ENCODE measurements at regions not wholly inside any gene's neighbourhood (a gene's known extent, or its start where the extent isn't known, plus 50 kb on each side); places are given as distances from the start of the nearest gene placed in this dataset.

GRCh38 chr21:15439726-15440125 is 290.1 kb upstream of the USP25 start:
- Histone ChIP-seq H3K4me1 (no peaks in the 10 kb centered on the region), H3K9me3 (no peaks in the 10 kb centered on the region), H3K36me3 (no peaks in the 10 kb centered on the region), H3K27me3 (no peaks in the 10 kb centered on the region), H3K27ac (no peak overlapping the region), H3K4me3 (no peak overlapping the region)
- no peak for DNase-seq (ENCODE audit: low spot score in 2 of 2)
- no peak for TF ChIP-seq POLR2AphosphoS5 (IDR thresholded peaks at IDR 0.05)
- no peak for TF ChIP-seq POLR2A (IDR thresholded peaks at IDR 0.05)
- TF ChIP-seq CTCF (IDR thresholded peaks at IDR 0.05), result no peak
- intact Hi-C loops (cut with DNase I; ENCODE audit: low total_unique reads), result no loop called here

- Histone ChIP-seq H3K27me3 (no peaks in the 10 kb centered on the region), H3K4me3 (no peak overlapping the region), H3K4me1 (no peaks in the 10 kb centered on the region), H3K9me3 (no peaks in the 10 kb centered on the region), H3K36me3 (no peaks in the 10 kb centered on the region), H3K27ac (no peak overlapping the region)
- DNase-seq (ENCODE audit: low spot score in 2 of 2), result no peak
- intact Hi-C loops (cut with DNase I; ENCODE audit: low total_unique reads), result no loop called here
- TF ChIP-seq POLR2A (IDR thresholded peaks at IDR 0.05) (no peak), CTCF (IDR thresholded peaks at IDR 0.05) (no peak), POLR2AphosphoS5 (IDR thresholded peaks at IDR 0.05) (no peak)
Observed at GRCh38 chr21:15441060-15441493, 288.7 kb upstream of the USP25 start.

- Histone ChIP-seq H3K4me3 (no peak overlapping the region), H3K27ac (peak overlapping the region in 1 of 2 donors; percentile 36), H3K36me3 (no peaks in the 10 kb centered on the region), H3K27me3 (no peaks in the 10 kb centered on the region), H3K4me1 (no peaks in the 10 kb centered on the region), H3K9me3 (no peaks in the 10 kb centered on the region)
- intact Hi-C loops (cut with DNase I; ENCODE audit: low total_unique reads), result no loop called here
- TF ChIP-seq POLR2AphosphoS5 (IDR thresholded peaks at IDR 0.05) (no peak), POLR2A (IDR thresholded peaks at IDR 0.05) (no peak), CTCF (IDR thresholded peaks at IDR 0.05) (no peak)
- DNase-seq (ENCODE audit: low spot score in 2 of 2), result no peak
Observed at GRCh38 chr21:15441992-15442391, 287.8 kb upstream of the USP25 start.

- intact Hi-C loops (cut with DNase I; ENCODE audit: low total_unique reads), result no loop called here
Observed at GRCh38 chr21:15442743-15443469, 286.9 kb upstream of the USP25 start.

More at GRCh38 chr21:15442743-15443469, 286.9 kb upstream of the USP25 start:
- Histone ChIP-seq H3K9me3 (no peaks in the 10 kb centered on the region), H3K27me3 (no peaks in the 10 kb centered on the region), H3K4me3 (no peak overlapping the region), H3K36me3 (no peaks in the 10 kb centered on the region), H3K27ac (peak overlapping the region in 1 of 2 donors; percentile 36), H3K4me1 (no peaks in the 10 kb centered on the region)
- DNase-seq (ENCODE audit: low spot score in 2 of 2), result no peak
- TF ChIP-seq POLR2AphosphoS5 (IDR thresholded peaks at IDR 0.05) (no peak), POLR2A (IDR thresholded peaks at IDR 0.05) (no peak), CTCF (IDR thresholded peaks at IDR 0.05) (no peak)

Data from breast epithelium (tissue), 4 donors.